NOMO-1 treated with dmso at 0.1 percent for 144 hours (cell line): ENCODE measurements at regions not wholly inside any gene's neighbourhood (a gene's known extent, or its start where the extent isn't known, plus 50 kb on each side); places are given as distances from the start of the nearest gene placed in this dataset.
"Not testable (repeated sequence)": the region's sequence is repeated elsewhere in the genome, so short reads cannot be mapped to it uniquely, and the experiment has no call there.

Experiments used
- DNase-seq: peaks from one replicate; lab custom pipeline; 2025; ENCODE audit not compliant: unreplicated experiment; lab: John Stamatoyannopoulos, UW

DNA sequence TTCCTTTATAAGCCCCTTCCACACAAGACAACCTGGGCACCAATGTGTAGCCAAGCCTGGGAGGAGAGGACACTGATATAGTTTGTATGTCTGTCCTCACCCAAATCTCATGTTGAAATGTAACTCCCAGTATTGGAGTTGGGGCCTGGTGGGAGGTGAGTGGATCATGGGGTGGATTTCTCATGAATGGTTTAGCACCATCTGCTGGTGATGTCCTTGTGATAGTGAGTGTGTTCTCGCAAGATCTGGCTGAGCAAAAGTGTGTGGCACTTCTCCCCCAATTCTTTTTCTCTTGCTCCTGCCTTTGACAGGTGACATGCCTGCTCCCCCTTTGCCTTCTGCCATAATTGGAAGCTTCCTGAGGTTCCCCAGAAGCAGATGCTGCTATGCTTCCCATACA is 135.8 kb downstream of the USP31 start:
- no peak for DNase-seq

DNA sequence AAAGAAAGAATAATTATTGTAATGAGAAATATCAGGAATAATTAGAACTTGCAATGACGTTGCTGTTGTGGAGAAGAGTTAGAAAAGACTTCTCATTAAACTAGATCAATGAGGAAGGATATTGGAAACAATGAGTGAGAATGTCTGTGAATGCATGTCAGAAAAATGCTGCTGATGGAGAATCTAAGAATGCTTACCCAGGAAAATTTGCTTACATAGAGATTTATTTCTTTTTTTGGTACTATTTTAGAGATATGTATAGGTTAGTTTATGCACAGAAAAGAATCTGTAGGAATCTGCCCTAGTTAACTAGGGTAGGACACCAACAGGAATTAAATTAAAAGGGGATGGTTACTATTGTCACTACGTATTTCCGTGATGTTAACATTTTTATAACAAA is 140.2 kb downstream of the USP31 start:
- DNase-seq, result no peak

DNA sequence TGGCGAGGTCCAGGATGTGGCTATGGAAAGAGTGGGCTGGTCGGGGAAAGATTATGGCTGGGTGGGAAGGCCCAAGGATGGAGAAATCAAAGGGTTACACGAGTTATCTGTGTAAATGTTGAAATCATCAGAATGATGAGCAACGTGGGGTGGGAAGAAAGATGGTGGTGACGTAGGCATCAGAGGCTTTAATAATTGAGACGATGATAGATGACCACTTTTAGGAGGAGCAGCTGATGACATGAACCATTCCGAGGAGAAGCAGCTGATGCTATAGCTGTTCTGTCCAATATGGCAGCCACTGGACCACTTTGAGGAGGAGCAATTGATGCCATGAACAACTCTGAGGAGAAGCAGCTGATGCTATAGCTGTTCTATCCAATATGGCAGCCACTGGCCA is 141.2 kb downstream of the USP31 start:
- DNase-seq, result no peak

GRCh38 chr16:23006380-23006779 is 142.9 kb downstream of the USP31 start:
- DNase-seq, result peak; percentile 1

- DNase-seq, result no peak
These were observed 143.3 kb downstream of the USP31 start for GRCh38 chr16:23005951-23006350.

- DNase-seq, result no peak
These were observed 159.7 kb downstream of the USP31 start for GRCh38 chr16:22989598-22989997.

DNA sequence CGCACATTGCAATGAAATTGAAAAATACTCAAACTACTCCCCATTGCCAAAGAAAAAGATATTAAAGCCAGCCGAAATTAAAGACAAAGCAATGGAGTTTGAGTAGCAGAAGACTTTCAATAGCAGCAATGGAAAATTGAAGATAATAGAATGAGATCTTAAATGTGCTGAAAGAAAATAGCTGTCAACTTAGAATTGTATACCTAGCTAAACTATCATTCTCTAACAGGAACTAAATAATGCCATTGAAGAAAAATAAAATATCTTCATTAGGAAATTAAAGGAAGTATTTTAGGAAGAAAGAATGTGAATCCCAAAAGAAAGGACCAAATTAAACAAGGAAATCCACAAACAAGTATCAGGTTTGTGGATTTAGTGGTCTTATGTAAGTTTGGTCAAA is 165.6 kb downstream of the USP31 start:
- no peak for DNase-seq

GRCh38 chr16:22980514-22980913 is 166.6 kb downstream of the HS3ST2 start:
- not testable (repeated sequence) for DNase-seq

DNA sequence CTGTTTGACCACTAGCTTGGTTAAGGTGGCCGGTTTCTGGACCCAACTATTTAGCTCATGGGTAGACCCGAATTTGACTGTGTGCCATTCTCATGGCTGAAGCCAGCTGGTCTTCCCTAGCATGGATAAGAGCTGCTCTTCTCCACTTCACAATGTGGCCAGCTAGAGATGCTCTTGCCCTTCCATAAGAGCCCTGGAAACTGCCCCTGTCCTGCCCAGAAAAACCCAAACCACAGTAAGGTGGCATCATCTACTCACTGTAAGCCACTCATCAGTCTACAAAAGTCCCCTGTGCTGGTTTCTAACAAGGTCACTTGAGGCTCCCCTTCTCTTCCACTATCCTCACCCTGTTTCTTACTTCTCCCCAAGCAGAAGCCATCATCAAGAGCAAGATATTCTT is 165.1 kb downstream of the HS3ST2 start:
- no peak for DNase-seq

GRCh38 chr16:22977294-22977697 is 163.3 kb downstream of the HS3ST2 start:
- no peak for DNase-seq

DNA sequence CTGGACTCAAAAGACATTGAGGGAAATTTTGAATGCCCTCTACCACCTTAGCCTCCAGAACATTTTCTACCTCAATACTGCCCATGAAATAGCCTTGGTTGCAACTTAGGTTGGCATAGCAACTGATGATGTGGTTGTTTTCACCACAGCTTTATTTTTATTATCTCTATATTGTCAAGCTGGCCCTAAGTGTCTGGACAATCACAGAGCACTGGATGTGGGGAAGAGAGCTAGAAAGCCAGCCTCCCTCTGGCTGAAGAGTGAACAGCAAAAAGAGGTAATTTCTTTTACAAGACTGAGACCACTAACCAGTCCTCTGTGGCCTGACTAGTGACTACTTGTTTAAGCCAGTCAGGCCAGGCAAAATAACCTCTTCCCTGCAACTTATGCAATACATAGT is 159.6 kb downstream of the HS3ST2 start:
- DNase-seq, result no peak

GRCh38 chr16:22971346-22971924 is 157.5 kb downstream of the HS3ST2 start:
- no peak for DNase-seq

GRCh38 chr16:22970209-22970865 is 156.4 kb downstream of the HS3ST2 start:
- DNase-seq, result no peak

GRCh38 chr16:22969567-22969966 is 155.6 kb downstream of the HS3ST2 start:
- no peak for DNase-seq

DNA sequence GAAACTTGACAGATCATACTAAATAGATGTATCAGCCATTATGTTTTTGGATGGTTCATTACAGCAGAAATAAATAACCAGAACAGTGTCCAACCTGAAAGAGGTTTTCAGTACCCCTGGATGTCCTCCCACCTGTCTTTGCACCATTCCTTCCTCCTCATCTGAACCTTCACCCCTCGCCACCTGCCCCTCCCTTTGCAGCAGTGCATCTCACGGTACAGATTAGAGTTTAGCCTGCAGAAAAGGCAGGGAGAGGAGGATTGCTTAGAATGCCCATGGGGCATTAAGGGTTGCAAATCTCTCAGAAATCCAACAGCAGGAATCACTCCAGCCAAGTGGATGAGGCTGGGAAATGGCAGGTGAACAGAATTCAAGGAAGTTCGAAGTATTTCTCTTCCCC is 155.0 kb downstream of the HS3ST2 start:
- no peak for DNase-seq

GRCh38 chr16:22967521-22968095 is 153.6 kb downstream of the HS3ST2 start:
- DNase-seq, result no peak
